IMR-90 (cell line): ENCODE measurements at regions not wholly inside any gene's neighbourhood (a gene's known extent, or its start where the extent isn't known, plus 50 kb on each side); places are given as distances from the start of the nearest gene placed in this dataset.

Experiments
- ATAC-seq: fragments of 200-7000 bp; cut with Tn5 transposase; 2 replicates; pipeline ENCODE4 v1.9.1; 2020; ENCODE audit warnings: low read depth, mild to moderate bottlenecking, moderate library complexity
- BruUV-seq: library from RNA; stranded (reverse); fragments of 400-500 nt; replicated peaks from 2 replicates; lab custom pipeline; 2021; lab: Mats Ljungman, UMichigan
- CTCF ChIA-PET: fragments of 300-600 bp; formaldehyde crosslinking; extraction: SDS; loops from one replicate; lab custom pipeline; 2021; ENCODE audit warnings: antibody characterized with exemption; lab: Yijun Ruan, JAX
- POLR2A ChIA-PET: fragments of 300-600 bp; sonication (Branson Sonifier 250); formaldehyde crosslinking; loops from one replicate; lab custom pipeline; 2022; ENCODE audit warnings: antibody characterized with exemption; ENCODE audit not compliant: unreplicated experiment; lab: Charles Lee
- DNase-seq: peaks from one replicate; pipeline ENCODE4 v3.0.0; 2013
- H2AFZ ChIP-seq: replicated peaks from 2 replicates; pipeline ENCODE3; 2013; ENCODE audit warnings: low read length, mild to moderate bottlenecking; ENCODE audit not compliant: poor library complexity
- H2AK5ac ChIP-seq: 2 replicates; pipeline ENCODE4 v1.6.1; 2013; ENCODE audit warnings: low read depth, low read length, inconsistent platforms
- H2AK9ac ChIP-seq: replicated peaks from 2 replicates; pipeline ENCODE3; 2013; ENCODE audit warnings: mild to moderate bottlenecking, low read depth, low read length, moderate library complexity; ENCODE audit not compliant: poor library complexity
- H2BK120ac ChIP-seq: 2 replicates; pipeline ENCODE4 v1.6.1; 2013; ENCODE audit warnings: low read depth, low read length, inconsistent platforms
- H2BK15ac ChIP-seq: 3 replicates; pipeline ENCODE4 v1.6.1; 2013; ENCODE audit warnings: low read depth, low read length, inconsistent platforms
- H2BK20ac ChIP-seq: 2 replicates; pipeline ENCODE4 v1.6.1; 2013; ENCODE audit warnings: low read depth, mild to moderate bottlenecking, inconsistent platforms, low read length, moderate library complexity
- H2BK5ac ChIP-seq: 2 replicates; pipeline ENCODE4 v1.6.1; 2013; ENCODE audit warnings: mild to moderate bottlenecking, low read depth, low read length, inconsistent platforms; ENCODE audit not compliant: poor library complexity, severe bottlenecking
- H3K14ac ChIP-seq: replicated peaks from 2 replicates; pipeline ENCODE4 v1.6.1; 2013; ENCODE audit warnings: low read depth, low read length, inconsistent platforms
- H3K18ac ChIP-seq: 2 replicates; pipeline ENCODE4 v1.6.1; 2013; ENCODE audit warnings: low read depth, low read length, control low read depth
- H3K23ac ChIP-seq: 2 replicates; pipeline ENCODE4 v1.6.1; 2013; ENCODE audit warnings: low read depth, low read length, inconsistent platforms
- H3K27ac ChIP-seq: 2 replicates; pipeline ENCODE4 v1.5.1; 2013; ENCODE audit warnings: mild to moderate bottlenecking, control low read depth, low read length; ENCODE audit not compliant: insufficient read depth
- H3K27me3 ChIP-seq: 2 replicates; pipeline ENCODE4 v1.6.1; 2013; ENCODE audit warnings: low read length; ENCODE audit not compliant: control insufficient read depth, insufficient read depth
- H3K36me3 ChIP-seq: 2 replicates; pipeline ENCODE4 v1.6.1; 2013; ENCODE audit warnings: low read length, mixed read lengths; ENCODE audit not compliant: control insufficient read depth, insufficient read depth
- H3K4ac ChIP-seq: 2 replicates; pipeline ENCODE4 v1.6.1; 2013; ENCODE audit warnings: low read depth, low read length, inconsistent platforms
- H3K4me1 ChIP-seq: 2 replicates; pipeline ENCODE4 v1.6.1; 2013; ENCODE audit warnings: low read length, mixed read lengths; ENCODE audit not compliant: control insufficient read depth, insufficient read depth
- H3K4me2 ChIP-seq: 2 replicates; pipeline ENCODE4 v1.6.1; 2013; ENCODE audit warnings: low read depth, mild to moderate bottlenecking, control low read depth, low read length, moderate library complexity
- H3K4me3 ChIP-seq: 2 replicates; pipeline ENCODE4 v1.5.1; 2013; ENCODE audit warnings: low read depth, mild to moderate bottlenecking, control low read depth, low read length, moderate library complexity; ENCODE audit not compliant: insufficient read depth
- H3K56ac ChIP-seq: 2 replicates; pipeline ENCODE4 v1.6.1; 2013; ENCODE audit warnings: low read length, inconsistent platforms; ENCODE audit not compliant: insufficient read depth; ENCODE audit errors: extremely low read depth
- H3K79me1 ChIP-seq, 2 experiments: 2 replicates each; pipeline ENCODE4 v1.6.1; 2013; ENCODE audit warnings: low read length in 2 of 2, inconsistent platforms in 1 of 2, low read depth in 1 of 2
- H3K9ac ChIP-seq: 2 replicates; pipeline ENCODE4 v1.6.1; 2013; ENCODE audit warnings: low read depth, low read length, control low read depth
- H3K9me1 ChIP-seq: 2 replicates; pipeline ENCODE4 v1.6.1; 2013; ENCODE audit warnings: low read length, inconsistent platforms; ENCODE audit not compliant: insufficient read depth
- H3K9me3 ChIP-seq: 2 replicates; pipeline ENCODE4 v1.6.1; 2013; ENCODE audit warnings: low read length; ENCODE audit not compliant: control insufficient read depth, insufficient read depth
- H4K20me1 ChIP-seq: 2 replicates; pipeline ENCODE4 v1.6.1; 2013; ENCODE audit warnings: low read length, inconsistent platforms; ENCODE audit not compliant: insufficient read depth
- H4K5ac ChIP-seq: 2 replicates; pipeline ENCODE4 v1.6.1; 2013; ENCODE audit warnings: mild to moderate bottlenecking, low read depth, low read length, control low read depth
- H4K8ac ChIP-seq, 2 experiments: 2 replicates each; pipeline ENCODE4 v1.6.1; 2013; ENCODE audit warnings: low read depth in 2 of 2, low read length in 2 of 2, control low read depth in 1 of 2, inconsistent platforms in 1 of 2
- H4K91ac ChIP-seq: 2 replicates; pipeline ENCODE4 v1.6.1; 2013; ENCODE audit warnings: low read depth, low read length, inconsistent platforms; ENCODE audit not compliant: insufficient read depth
- RAD21 ChIP-seq: IDR thresholded peaks from 2 replicates; pipeline ENCODE4 v1.6.1; 2012; ENCODE audit warnings: low read length, improper control_type of control experiment
- WGBS, 2 experiments: methylation state at CpG; one replicate each; pipeline versions ENCODE4 v1.1.5 to v1.1.7; 2013; ENCODE audit warnings: missing lambda C conversion rate in 2 of 2; ENCODE audit not compliant: insufficient read length in 1 of 2; ENCODE audit errors: extremely low coverage in 2 of 2; 5-methylcytosine and 5-hydroxymethylcytosine counted together
- dilution Hi-C: fragments of 300-500 bp; cut with HindIII; formaldehyde crosslinking; loops from one replicate; pipeline ENCODE4 v1.14.3; 2018; ENCODE audit warnings: low sequenced_read_pairs; ENCODE audit not compliant: unreplicated experiment
- in situ Hi-C: fragments of 300-500 bp; cut with MboI; formaldehyde crosslinking; loops from 3 replicates; pipeline ENCODE4 v1.14.3; 2019; ENCODE audit warnings: low sequenced_read_pairs, inconsistent platforms, mixed read lengths
- intact Hi-C: fragments of 100-400 bp; cut with micrococcal nuclease; formaldehyde crosslinking; loops from 2 replicates; pipeline ENCODE4 v1.10.0; 2022
- TF ChIP-seq, protein P1 (sequence below): conservative IDR thresholded peaks from 2 replicates; pipeline ENCODE4 v1.5.1; 2012; ENCODE audit warnings: mild to moderate bottlenecking, low read depth, low read length, improper control_type of control experiment
- TF ChIP-seq, protein P2 (sequence below): fragments of 150-350 bp; IDR thresholded peaks from 2 replicates; pipeline ENCODE4 v1.6.1; 2016; ENCODE audit warnings: low read depth, mild to moderate bottlenecking, low read length, moderate library complexity, borderline replicate concordance

- TF ChIP-seq, protein P1, sequence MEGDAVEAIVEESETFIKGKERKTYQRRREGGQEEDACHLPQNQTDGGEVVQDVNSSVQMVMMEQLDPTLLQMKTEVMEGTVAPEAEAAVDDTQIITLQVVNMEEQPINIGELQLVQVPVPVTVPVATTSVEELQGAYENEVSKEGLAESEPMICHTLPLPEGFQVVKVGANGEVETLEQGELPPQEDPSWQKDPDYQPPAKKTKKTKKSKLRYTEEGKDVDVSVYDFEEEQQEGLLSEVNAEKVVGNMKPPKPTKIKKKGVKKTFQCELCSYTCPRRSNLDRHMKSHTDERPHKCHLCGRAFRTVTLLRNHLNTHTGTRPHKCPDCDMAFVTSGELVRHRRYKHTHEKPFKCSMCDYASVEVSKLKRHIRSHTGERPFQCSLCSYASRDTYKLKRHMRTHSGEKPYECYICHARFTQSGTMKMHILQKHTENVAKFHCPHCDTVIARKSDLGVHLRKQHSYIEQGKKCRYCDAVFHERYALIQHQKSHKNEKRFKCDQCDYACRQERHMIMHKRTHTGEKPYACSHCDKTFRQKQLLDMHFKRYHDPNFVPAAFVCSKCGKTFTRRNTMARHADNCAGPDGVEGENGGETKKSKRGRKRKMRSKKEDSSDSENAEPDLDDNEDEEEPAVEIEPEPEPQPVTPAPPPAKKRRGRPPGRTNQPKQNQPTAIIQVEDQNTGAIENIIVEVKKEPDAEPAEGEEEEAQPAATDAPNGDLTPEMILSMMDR, result 0 out of 2 replicates have a peak, but pooled peaks have one; percentile 21
- peak; percentile 22; the same call in 1 of the 2 replicates for TF ChIP-seq RAD21
- TF ChIP-seq, protein P2, sequence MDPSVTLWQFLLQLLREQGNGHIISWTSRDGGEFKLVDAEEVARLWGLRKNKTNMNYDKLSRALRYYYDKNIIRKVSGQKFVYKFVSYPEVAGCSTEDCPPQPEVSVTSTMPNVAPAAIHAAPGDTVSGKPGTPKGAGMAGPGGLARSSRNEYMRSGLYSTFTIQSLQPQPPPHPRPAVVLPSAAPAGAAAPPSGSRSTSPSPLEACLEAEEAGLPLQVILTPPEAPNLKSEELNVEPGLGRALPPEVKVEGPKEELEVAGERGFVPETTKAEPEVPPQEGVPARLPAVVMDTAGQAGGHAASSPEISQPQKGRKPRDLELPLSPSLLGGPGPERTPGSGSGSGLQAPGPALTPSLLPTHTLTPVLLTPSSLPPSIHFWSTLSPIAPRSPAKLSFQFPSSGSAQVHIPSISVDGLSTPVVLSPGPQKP, result no peak
- Histone ChIP-seq H2BK20ac (no peak overlapping the region), H3K4me3 (no peak overlapping the region), H2BK15ac (no peak overlapping the region), H4K8ac (peak overlapping the region in 1 of 2 experiments; percentile 5; a peak in 1 of 4 replicates), H3K56ac (no peak overlapping the region), H3K9me1 (no peaks in the 10 kb centered on the region), H3K18ac (no peak overlapping the region), H4K91ac (no peak overlapping the region), H3K4me2 (no peak overlapping the region), H4K20me1 (no peaks in the 10 kb centered on the region), H2AK9ac (no peak overlapping the region), H3K9ac (no peak overlapping the region), H3K14ac (no peak overlapping the region), H3K4me1 (peaks cover 4% of the 10 kb centered on the region; the same call in 1 of the 2 replicates), H4K5ac (no peak overlapping the region), H3K23ac (no peak overlapping the region), H3K9me3 (no peaks in the 10 kb centered on the region), H3K27ac (no peak overlapping the region), H3K79me1 (no peaks in the 10 kb centered on the region), H2AK5ac (no peak overlapping the region), H3K4ac (no peak overlapping the region), H3K27me3 (peaks cover 16% of the 10 kb centered on the region), H3K36me3 (no peaks in the 10 kb centered on the region), H2BK5ac (no peak overlapping the region), H2AFZ (peak overlapping the region; percentile 79), H2BK120ac (no peak overlapping the region)
- intact Hi-C loops, result no loop called here
- dilution Hi-C loops, result no loop called here
- ChIA-PET CTCF (interaction anchor here (0.6 kb wide), 1 partner anchor 23 kb away, joined by 3 read pairs; no protein-coding TSS in a partner anchor), POLR2A (no interaction called here)
- DNase-seq (no peak), ATAC-seq (peak; percentile 24; the same call in 1 of the 2 replicates)
- 12% methylated on average over 14 of the region's 35 CpGs; no CpG with 5 or more reads in 1 of the 2 experiments for WGBS, 2 experiments
- no TSS peak for BruUV-seq
- in situ Hi-C loops, result no loop called here
Observed at GRCh38 chr4:152045807-152046571, 285.2 kb upstream of the GATB start.
